ENCODE measurements at regions not wholly inside any gene's neighbourhood (a gene's known extent, or its start where the extent isn't known, plus 50 kb on each side); places are given as distances from the start of the nearest gene placed in this dataset.

DNA sequence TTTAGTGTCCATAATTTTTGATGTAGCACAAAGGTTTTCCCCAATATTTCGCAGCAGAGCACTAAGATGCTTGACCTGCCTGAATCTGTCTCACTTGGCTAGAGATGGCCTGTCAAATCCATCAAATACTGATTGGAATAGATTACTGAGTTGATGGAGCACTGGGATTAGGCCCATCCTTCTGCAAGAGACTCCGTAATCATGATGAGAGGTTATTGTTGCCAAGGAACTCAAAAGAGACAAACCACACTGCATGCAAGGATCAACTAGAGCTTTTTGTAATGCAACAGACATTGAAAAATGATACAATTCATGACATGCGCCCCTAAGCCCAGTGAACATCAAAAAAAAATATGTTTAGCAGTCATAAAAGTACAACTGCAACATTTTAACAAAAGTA is 585.3 kb upstream of the GRAMD2B start:
- FAIRE-seq (no peak), DNase-seq (ENCODE audit: low read depth, low spot score) (no peak), ATAC-seq (no peak)
- Histone ChIP-seq H3K4me2 (ENCODE audit: control insufficient read depth, insufficient read depth) (no peak overlapping the region), H3K9ac (ENCODE audit: control insufficient read depth, insufficient read depth, low read length) (no peak overlapping the region), H2AFZ (ENCODE audit: control insufficient read depth, low read depth, low read length) (no peak overlapping the region), H3K27ac (ENCODE audit: control insufficient read depth, insufficient read depth) (no peak overlapping the region), H3K27me3 (replicated peaks in 1 of 2; ENCODE audit: control insufficient read depth in 2 of 2, insufficient read depth in 2 of 2, low read length in 1 of 2) (no peaks in the 10 kb centered on the region), H3K36me3 (ENCODE audit: control insufficient read depth in 2 of 2, insufficient read depth in 2 of 2, low read length in 1 of 2) (no peaks in the 10 kb centered on the region), H3K9me3 (replicated peaks; ENCODE audit: control insufficient read depth, insufficient read depth, low read length) (no peaks in the 10 kb centered on the region), H4K20me1 (ENCODE audit: control insufficient read depth, insufficient read depth) (no peaks in the 10 kb centered on the region), H3K4me1 (ENCODE audit: control insufficient read depth, insufficient read depth, low read length) (no peaks in the 10 kb centered on the region), H3K79me2 (ENCODE audit: control insufficient read depth, insufficient read depth, low read length) (no peaks in the 10 kb centered on the region), H3K4me3 (no peak overlapping the region)
- ChIA-PET SMC1A (ENCODE audit: uncharacterized antibody, unreplicated experiment) (no interaction called here), RAD21 (ENCODE audit: unreplicated experiment) (no interaction called here), CTCF (interaction anchor here (1.7 kb wide), 1 partner anchor 13 kb away, joined by 4 read pairs; no protein-coding TSS in a partner anchor), POLR2A (no interaction called here)
- in situ Hi-C loops (cut with MboI) (no loop called here), intact Hi-C loops (cut with micrococcal nuclease; ENCODE audit: unreplicated experiment) (no loop called here)
- BruUV-seq (replicated peaks), result no TSS peak
- 19% methylated on average over 3 of the region's 3 CpGs for WGBS (ENCODE audit: insufficient coverage, insufficient replicate concordance, low lambda C conversion rate, missing lambda C conversion rate)
- no peak for TF ChIP-seq MYB (IDR thresholded peaks at IDR 0.05; ENCODE audit: borderline replicate concordance, low read depth, low read length)
- no peak for TF ChIP-seq ZNF384 (IDR thresholded peaks at IDR 0.05; ENCODE audit: borderline replicate concordance, low read depth, low read length)
- no peak for TF ChIP-seq CHD1 (IDR thresholded peaks at IDR 0.05; ENCODE audit: low read depth, low read length)
- TF ChIP-seq, protein P1, sequence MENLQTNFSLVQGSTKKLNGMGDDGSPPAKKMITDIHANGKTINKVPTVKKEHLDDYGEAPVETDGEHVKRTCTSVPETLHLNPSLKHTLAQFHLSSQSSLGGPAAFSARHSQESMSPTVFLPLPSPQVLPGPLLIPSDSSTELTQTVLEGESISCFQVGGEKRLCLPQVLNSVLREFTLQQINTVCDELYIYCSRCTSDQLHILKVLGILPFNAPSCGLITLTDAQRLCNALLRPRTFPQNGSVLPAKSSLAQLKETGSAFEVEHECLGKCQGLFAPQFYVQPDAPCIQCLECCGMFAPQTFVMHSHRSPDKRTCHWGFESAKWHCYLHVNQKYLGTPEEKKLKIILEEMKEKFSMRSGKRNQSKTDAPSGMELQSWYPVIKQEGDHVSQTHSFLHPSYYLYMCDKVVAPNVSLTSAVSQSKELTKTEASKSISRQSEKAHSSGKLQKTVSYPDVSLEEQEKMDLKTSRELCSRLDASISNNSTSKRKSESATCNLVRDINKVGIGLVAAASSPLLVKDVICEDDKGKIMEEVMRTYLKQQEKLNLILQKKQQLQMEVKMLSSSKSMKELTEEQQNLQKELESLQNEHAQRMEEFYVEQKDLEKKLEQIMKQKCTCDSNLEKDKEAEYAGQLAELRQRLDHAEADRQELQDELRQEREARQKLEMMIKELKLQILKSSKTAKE (IDR thresholded peaks at IDR 0.05; ENCODE audit: low read depth, poor library complexity, severe bottlenecking), result no peak
- no peak for TF ChIP-seq CEBPB (IDR thresholded peaks at IDR 0.05; ENCODE audit: borderline replicate concordance in 1 of 2, low read depth in 2 of 2, low read length in 2 of 2)
- TF ChIP-seq RELB (IDR thresholded peaks at IDR 0.05; ENCODE audit: low read depth), result no peak
- no peak for TF ChIP-seq SRF (IDR thresholded peaks at IDR 0.05; ENCODE audit: low read depth in 2 of 2, low read length in 2 of 2)
- TF ChIP-seq CBFB (IDR thresholded peaks at IDR 0.05; ENCODE audit: low read depth), result no peak
- TF ChIP-seq, protein P2, sequence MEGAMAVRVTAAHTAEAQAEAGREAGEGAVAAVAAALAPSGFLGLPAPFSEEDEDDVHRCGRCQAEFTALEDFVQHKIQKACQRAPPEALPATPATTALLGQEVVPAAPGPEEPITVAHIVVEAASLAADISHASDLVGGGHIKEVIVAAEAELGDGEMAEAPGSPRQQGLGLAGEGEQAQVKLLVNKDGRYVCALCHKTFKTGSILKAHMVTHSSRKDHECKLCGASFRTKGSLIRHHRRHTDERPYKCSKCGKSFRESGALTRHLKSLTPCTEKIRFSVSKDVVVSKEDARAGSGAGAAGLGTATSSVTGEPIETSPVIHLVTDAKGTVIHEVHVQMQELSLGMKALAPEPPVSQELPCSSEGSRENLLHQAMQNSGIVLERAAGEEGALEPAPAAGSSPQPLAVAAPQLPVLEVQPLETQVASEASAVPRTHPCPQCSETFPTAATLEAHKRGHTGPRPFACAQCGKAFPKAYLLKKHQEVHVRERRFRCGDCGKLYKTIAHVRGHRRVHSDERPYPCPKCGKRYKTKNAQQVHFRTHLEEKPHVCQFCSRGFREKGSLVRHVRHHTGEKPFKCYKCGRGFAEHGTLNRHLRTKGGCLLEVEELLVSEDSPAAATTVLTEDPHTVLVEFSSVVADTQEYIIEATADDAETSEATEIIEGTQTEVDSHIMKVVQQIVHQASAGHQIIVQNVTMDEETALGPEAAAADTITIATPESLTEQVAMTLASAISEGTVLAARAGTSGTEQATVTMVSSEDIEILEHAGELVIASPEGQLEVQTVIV (IDR thresholded peaks at IDR 0.05; ENCODE audit: borderline replicate concordance, partially characterized antibody), result no peak
- no peak for TF ChIP-seq ZNF274 (IDR thresholded peaks at IDR 0.05; ENCODE audit: insufficient read depth, insufficient read length)
- no peak for TF ChIP-seq ATF7 (IDR thresholded peaks at IDR 0.05; ENCODE audit: low read depth)
- TF ChIP-seq IRF4 (IDR thresholded peaks at IDR 0.05; ENCODE audit: low read depth, low read length), result no peak
- no peak for TF ChIP-seq NR2C2 (IDR thresholded peaks at IDR 0.05; ENCODE audit: borderline replicate concordance, control insufficient read depth, insufficient read length, low read depth)
- no peak for TF ChIP-seq EZH2 (IDR thresholded peaks at IDR 0.05; ENCODE audit: borderline replicate concordance, control insufficient read depth, low read depth, low read length)
- TF ChIP-seq, protein P3, sequence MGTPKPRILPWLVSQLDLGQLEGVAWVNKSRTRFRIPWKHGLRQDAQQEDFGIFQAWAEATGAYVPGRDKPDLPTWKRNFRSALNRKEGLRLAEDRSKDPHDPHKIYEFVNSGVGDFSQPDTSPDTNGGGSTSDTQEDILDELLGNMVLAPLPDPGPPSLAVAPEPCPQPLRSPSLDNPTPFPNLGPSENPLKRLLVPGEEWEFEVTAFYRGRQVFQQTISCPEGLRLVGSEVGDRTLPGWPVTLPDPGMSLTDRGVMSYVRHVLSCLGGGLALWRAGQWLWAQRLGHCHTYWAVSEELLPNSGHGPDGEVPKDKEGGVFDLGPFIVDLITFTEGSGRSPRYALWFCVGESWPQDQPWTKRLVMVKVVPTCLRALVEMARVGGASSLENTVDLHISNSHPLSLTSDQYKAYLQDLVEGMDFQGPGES (IDR thresholded peaks at IDR 0.05), result no peak

Data from GM12878 (cell line).